A673 (cell line): ENCODE measurements at regions not wholly inside any gene's neighbourhood (a gene's known extent, or its start where the extent isn't known, plus 50 kb on each side); places are given as distances from the start of the nearest gene placed in this dataset.

ENCODE experiments used
- BruUV-seq: library from RNA; stranded (reverse); fragments of 400-500 nt; replicated peaks from 2 replicates; lab custom pipeline; 2021; lab: Mats Ljungman, UMichigan
- CTCF ChIA-PET: fragments of 300-600 bp; sonication (Branson Sonifier 250); formaldehyde crosslinking; loops from one replicate; lab custom pipeline; 2022; ENCODE audit warnings: antibody characterized with exemption; lab: Charles Lee
- POLR2A ChIA-PET: fragments of 300-600 bp; sonication (Branson Sonifier 250); formaldehyde crosslinking; loops from one replicate; lab custom pipeline; 2022; ENCODE audit warnings: antibody characterized with exemption; ENCODE audit not compliant: low non-redundant PET; lab: Charles Lee
- DNase-seq: peaks from one replicate; pipeline ENCODE4 v3.0.0-alpha.2; 2015; ENCODE audit warnings: low spot score
- H3K27ac ChIP-seq: fragments of 200-600 bp; sonication (generic); 2 replicates; pipeline ENCODE4 v1.5.1; 2016; ENCODE audit warnings: mixed run types, low read depth, mild to moderate bottlenecking, mixed read lengths, antibody characterized with exemption, low read length; ENCODE audit not compliant: poor library complexity, severe bottlenecking
- H3K27me3 ChIP-seq: fragments of 200-600 bp; sonication (generic); replicated peaks from 2 replicates; pipeline ENCODE4 v1.6.1; 2017; ENCODE audit warnings: mixed run types, low read depth, mild to moderate bottlenecking, mixed read lengths, antibody characterized with exemption, low read length; ENCODE audit not compliant: insufficient read depth, poor library complexity
- H3K36me3 ChIP-seq: fragments of 200-600 bp; sonication (generic); 2 replicates; pipeline ENCODE4 v1.6.1; 2016; ENCODE audit warnings: mixed run types, mild to moderate bottlenecking, mixed read lengths, antibody characterized with exemption, low read length; ENCODE audit not compliant: insufficient read depth, poor library complexity, severe bottlenecking
- H3K4me1 ChIP-seq: fragments of 200-600 bp; sonication (generic); 2 replicates; pipeline ENCODE4 v1.6.1; 2017; ENCODE audit warnings: mixed run types, mild to moderate bottlenecking, mixed read lengths, antibody characterized with exemption, low read length; ENCODE audit not compliant: insufficient read depth, poor library complexity, severe bottlenecking
- H3K4me3 ChIP-seq: fragments of 200-600 bp; sonication (generic); 2 replicates; pipeline ENCODE4 v1.5.1; 2016; ENCODE audit warnings: low read depth, mixed run types, mild to moderate bottlenecking, mixed read lengths, low read length; ENCODE audit not compliant: poor library complexity, severe bottlenecking
- H3K9me3 ChIP-seq: fragments of 200-600 bp; sonication (generic); 2 replicates; pipeline ENCODE4 v1.6.1; 2016; ENCODE audit warnings: mixed run types, low read depth, mild to moderate bottlenecking, mixed read lengths, antibody characterized with exemption, low read length; ENCODE audit not compliant: poor library complexity, severe bottlenecking
- EZH2 ChIP-seq: fragments of 200-600 bp; sonication (generic); IDR thresholded peaks from 2 replicates; pipeline ENCODE4 v1.6.1; 2017; ENCODE audit warnings: borderline replicate concordance, low read depth, mild to moderate bottlenecking, mixed read lengths, antibody characterized with exemption, low read length; ENCODE audit not compliant: poor library complexity, severe bottlenecking
- intact Hi-C: fragments of 100-400 bp; cut with micrococcal nuclease; formaldehyde crosslinking; loops from one replicate; pipeline ENCODE4 v1.10.0; 2022; ENCODE audit not compliant: unreplicated experiment
- TF ChIP-seq, protein P1 (sequence below): fragments of 300-800, 200-600 bp; sonication (generic); conservative IDR thresholded peaks from 2 replicates; pipeline ENCODE4 v1.5.1; 2017; ENCODE audit warnings: low read depth, mild to moderate bottlenecking, antibody characterized with exemption, low read length, moderate library complexity, mixed read lengths

DNA sequence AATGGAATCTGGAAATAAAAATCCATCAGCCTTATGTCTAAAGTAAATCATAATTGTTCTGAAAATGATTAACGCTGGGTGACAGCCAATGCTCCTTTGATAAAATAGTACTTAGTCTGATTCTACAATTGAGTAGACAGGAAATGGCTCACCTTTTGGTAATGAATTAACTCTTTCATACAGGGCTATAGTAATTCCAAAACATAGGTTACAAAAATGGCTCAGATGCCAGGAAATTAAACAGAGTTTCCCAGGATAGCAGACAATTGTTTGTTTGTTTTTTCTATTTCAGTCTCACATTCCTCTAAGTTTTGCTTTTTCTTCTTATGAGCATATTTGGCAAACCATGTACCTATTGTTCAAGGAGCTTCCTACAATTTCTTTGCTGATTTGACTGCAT lies 257.2 kb upstream of the EPHA7 start:
- intact Hi-C loops = no loop called here
- DNase-seq = no peak
- H3K27me3 ChIP-seq = no peaks in the 10 kb centered on the region
- BruUV-seq = no TSS peak
- no peaks in the 10 kb centered on the region for H3K36me3 ChIP-seq
- POLR2A ChIA-PET = no interaction called here
- TF ChIP-seq EZH2 = no peak
- TF ChIP-seq, protein P1, sequence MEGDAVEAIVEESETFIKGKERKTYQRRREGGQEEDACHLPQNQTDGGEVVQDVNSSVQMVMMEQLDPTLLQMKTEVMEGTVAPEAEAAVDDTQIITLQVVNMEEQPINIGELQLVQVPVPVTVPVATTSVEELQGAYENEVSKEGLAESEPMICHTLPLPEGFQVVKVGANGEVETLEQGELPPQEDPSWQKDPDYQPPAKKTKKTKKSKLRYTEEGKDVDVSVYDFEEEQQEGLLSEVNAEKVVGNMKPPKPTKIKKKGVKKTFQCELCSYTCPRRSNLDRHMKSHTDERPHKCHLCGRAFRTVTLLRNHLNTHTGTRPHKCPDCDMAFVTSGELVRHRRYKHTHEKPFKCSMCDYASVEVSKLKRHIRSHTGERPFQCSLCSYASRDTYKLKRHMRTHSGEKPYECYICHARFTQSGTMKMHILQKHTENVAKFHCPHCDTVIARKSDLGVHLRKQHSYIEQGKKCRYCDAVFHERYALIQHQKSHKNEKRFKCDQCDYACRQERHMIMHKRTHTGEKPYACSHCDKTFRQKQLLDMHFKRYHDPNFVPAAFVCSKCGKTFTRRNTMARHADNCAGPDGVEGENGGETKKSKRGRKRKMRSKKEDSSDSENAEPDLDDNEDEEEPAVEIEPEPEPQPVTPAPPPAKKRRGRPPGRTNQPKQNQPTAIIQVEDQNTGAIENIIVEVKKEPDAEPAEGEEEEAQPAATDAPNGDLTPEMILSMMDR = no peak
- CTCF ChIA-PET = no interaction called here
- no peaks in the 10 kb centered on the region for H3K9me3 ChIP-seq
- H3K4me1 ChIP-seq = peaks cover 26% of the 10 kb centered on the region
- H3K27ac ChIP-seq = no peak overlapping the region
- no peak overlapping the region for H3K4me3 ChIP-seq

DNA sequence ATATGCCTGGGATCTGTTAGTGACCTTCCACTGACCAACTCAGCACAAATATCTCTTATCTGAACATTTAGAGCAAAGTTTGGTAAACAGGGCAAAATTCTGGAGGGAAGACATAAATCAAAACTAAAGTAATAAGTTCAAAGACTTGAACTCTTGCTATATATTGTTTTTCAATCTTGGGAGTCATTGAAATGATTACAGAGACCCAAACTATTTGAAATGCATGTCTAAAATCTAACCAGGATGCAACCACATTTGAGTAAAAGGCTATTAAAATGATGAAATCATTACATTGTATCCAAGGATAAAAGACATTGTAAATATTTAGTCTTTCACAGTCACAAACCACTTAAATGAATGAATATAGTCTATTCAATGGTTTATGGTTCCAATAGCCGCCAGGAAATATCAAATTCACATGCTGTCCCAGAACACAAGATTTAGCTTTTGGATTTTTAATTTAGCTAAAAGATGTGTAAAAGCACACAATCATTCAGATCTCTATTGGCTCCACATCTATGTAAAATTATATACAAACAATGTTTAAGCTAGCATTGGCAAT lies 256.6 kb upstream of the EPHA7 start:
- DNase-seq = peak; percentile 19
- no TSS peak for BruUV-seq
- intact Hi-C loops = no loop called here
- POLR2A ChIA-PET = no interaction called here
- no peaks in the 10 kb centered on the region for H3K9me3 ChIP-seq
- H3K27me3 ChIP-seq = no peaks in the 10 kb centered on the region
- TF ChIP-seq, protein P1 = no peak
- no peak for TF ChIP-seq EZH2
- CTCF ChIA-PET = no interaction called here
- H3K36me3 ChIP-seq = no peaks in the 10 kb centered on the region
- H3K4me1 ChIP-seq = peaks cover 26% of the 10 kb centered on the region
- no peak overlapping the region for H3K27ac ChIP-seq
- H3K4me3 ChIP-seq = no peak overlapping the region

DNA sequence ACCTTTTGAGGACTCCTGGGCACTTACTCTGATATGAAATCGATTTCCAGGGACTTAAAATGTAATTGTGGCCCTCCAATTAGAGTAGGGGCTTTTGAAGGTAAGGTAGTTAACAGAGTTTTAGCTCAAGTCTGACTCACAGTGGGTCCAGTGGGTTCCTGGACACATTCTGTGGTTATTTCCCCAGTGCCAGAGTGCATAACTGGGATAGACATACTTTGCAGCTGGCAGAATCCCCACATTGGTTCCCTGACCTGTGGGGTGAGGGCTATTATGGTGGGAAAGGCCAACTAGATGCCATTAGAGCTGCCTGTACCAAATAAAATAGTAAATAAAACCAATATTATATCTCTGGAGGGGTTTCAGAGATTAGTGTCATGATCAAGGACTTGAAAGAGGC lies 243.8 kb upstream of the EPHA7 start:
- ChIA-PET POLR2A (no interaction called here), CTCF (no interaction called here)

More for the DNA sequence above, 243.8 kb upstream of the EPHA7 start:
- H3K9me3 ChIP-seq = no peaks in the 10 kb centered on the region
- TF ChIP-seq, protein P1 = no peak
- no peak for TF ChIP-seq EZH2
- H3K4me3 ChIP-seq = no peak overlapping the region
- no peak overlapping the region for H3K27ac ChIP-seq
- BruUV-seq = no TSS peak
- no peaks in the 10 kb centered on the region for H3K27me3 ChIP-seq
- no peak for DNase-seq
- H3K4me1 ChIP-seq = no peaks in the 10 kb centered on the region
- intact Hi-C loops = no loop called here
- H3K36me3 ChIP-seq = no peaks in the 10 kb centered on the region
